Mesothelial cell of epicardium (in vitro differentiated cells): ENCODE measurements at regions not wholly inside any gene's neighbourhood (a gene's known extent, or its start where the extent isn't known, plus 50 kb on each side); places are given as distances from the start of the nearest gene placed in this dataset.

Source experiments
- DNase-seq, 2 experiments: peaks; one replicate each; pipeline ENCODE4 v3.0.0; 2021; ENCODE audit warnings: low spot score in 2 of 2; ENCODE audit not compliant: unreplicated experiment in 2 of 2
- H3K27ac Mint-ChIP-seq: 2 replicates; pipeline ENCODE4 v1.8.0; 2021; ENCODE audit warnings: mixed read lengths
- H3K27me3 Mint-ChIP-seq: 2 replicates; pipeline ENCODE4 v1.8.0; 2021; ENCODE audit warnings: low read depth, mixed read lengths
- H3K36me3 Mint-ChIP-seq: 2 replicates; pipeline ENCODE4 v1.8.0; 2021; ENCODE audit warnings: mixed read lengths
- H3K4me1 Mint-ChIP-seq: 2 replicates; pipeline ENCODE4 v1.8.0; 2021; ENCODE audit warnings: mixed read lengths
- H3K4me3 Mint-ChIP-seq: 2 replicates; pipeline ENCODE4 v1.8.0; 2021; ENCODE audit warnings: mild to moderate bottlenecking, moderate library complexity, mixed read lengths
- H3K9me3 Mint-ChIP-seq: 2 replicates; pipeline ENCODE4 v1.8.0; 2021; ENCODE audit warnings: mixed read lengths
- CTCF ChIP-seq: fragments of 200-600 bp; sonication (generic); IDR thresholded peaks from one replicate; pipeline ENCODE4 v1.5.0; 2021; ENCODE audit warnings: antibody characterized with exemption; ENCODE audit not compliant: unreplicated experiment

GRCh38 chr11:109016724-109017123 lies 351.9 kb downstream of the DDX10 start:
- Mint-ChIP-seq H3K4me3 (no peak overlapping the region), H3K9me3 (peaks cover 3% of the 10 kb centered on the region), H3K27me3 (peaks cover 2% of the 10 kb centered on the region), H3K4me1 (no peaks in the 10 kb centered on the region), H3K36me3 (no peaks in the 10 kb centered on the region), H3K27ac (no peak overlapping the region)
- DNase-seq, result no peak
- no peak for TF ChIP-seq CTCF

GRCh38 chr11:109017489-109017888 lies 352.6 kb downstream of the DDX10 start:
- H3K27me3 Mint-ChIP-seq, result peaks cover 2% of the 10 kb centered on the region
- peaks cover 3% of the 10 kb centered on the region for H3K9me3 Mint-ChIP-seq
- no peak overlapping the region for H3K27ac Mint-ChIP-seq
- no peaks in the 10 kb centered on the region for H3K36me3 Mint-ChIP-seq
- no peak overlapping the region for H3K4me3 Mint-ChIP-seq
- no peaks in the 10 kb centered on the region for H3K4me1 Mint-ChIP-seq
- no peak for DNase-seq
- TF ChIP-seq CTCF, result no peak

- no peaks in the 10 kb centered on the region for H3K4me1 Mint-ChIP-seq
- DNase-seq, result no peak
- TF ChIP-seq CTCF, result no peak
- H3K27me3 Mint-ChIP-seq, result peaks cover 2% of the 10 kb centered on the region
- no peak overlapping the region for H3K4me3 Mint-ChIP-seq
- peaks cover 5% of the 10 kb centered on the region for H3K9me3 Mint-ChIP-seq
- H3K36me3 Mint-ChIP-seq, result no peaks in the 10 kb centered on the region
- H3K27ac Mint-ChIP-seq, result no peak overlapping the region
Observed at GRCh38 chr11:109018639-109019038, 353.8 kb downstream of the DDX10 start.

GRCh38 chr11:109019342-109019936 lies 354.6 kb downstream of the DDX10 start:
- Mint-ChIP-seq H3K36me3 (no peaks in the 10 kb centered on the region), H3K27me3 (peaks cover 2% of the 10 kb centered on the region), H3K4me3 (no peak overlapping the region), H3K9me3 (peaks cover 13% of the 10 kb centered on the region), H3K27ac (no peak overlapping the region), H3K4me1 (no peaks in the 10 kb centered on the region)
- DNase-seq, result no peak
- no peak for TF ChIP-seq CTCF

GRCh38 chr11:109023036-109023435 lies 358.2 kb downstream of the DDX10 start:
- TF ChIP-seq CTCF, result no peak
- Mint-ChIP-seq H3K36me3 (no peaks in the 10 kb centered on the region), H3K9me3 (peaks cover 36% of the 10 kb centered on the region), H3K27me3 (no peaks in the 10 kb centered on the region), H3K4me3 (no peak overlapping the region), H3K27ac (no peak overlapping the region), H3K4me1 (no peaks in the 10 kb centered on the region)
- DNase-seq, result no peak

GRCh38 chr11:109026891-109027489 lies 362.1 kb downstream of the DDX10 start:
- no peak overlapping the region for H3K4me3 Mint-ChIP-seq
- no peaks in the 10 kb centered on the region for H3K4me1 Mint-ChIP-seq
- peaks cover 33% of the 10 kb centered on the region for H3K9me3 Mint-ChIP-seq

More at GRCh38 chr11:109026891-109027489, 362.1 kb downstream of the DDX10 start:
- Mint-ChIP-seq H3K27ac (no peak overlapping the region), H3K27me3 (no peaks in the 10 kb centered on the region), H3K36me3 (no peaks in the 10 kb centered on the region)
- DNase-seq, result no peak
- no peak for TF ChIP-seq CTCF
